Tongue (tissue), 1 donor: ENCODE measurements at regions not wholly inside any gene's neighbourhood (a gene's known extent, or its start where the extent isn't known, plus 50 kb on each side); places are given as distances from the start of the nearest gene placed in this dataset.

ENCODE experiments used
- DNase-seq: peaks from one replicate; pipeline ENCODE4 v3.0.0-alpha.2; 2015

- no peak for DNase-seq
Measured at GRCh38 chr12:113766131-113766878, 199.8 kb downstream of the RBM19 start.

- DNase-seq, result no peak
Measured at GRCh38 chr12:113764661-113765060, 201.5 kb downstream of the RBM19 start.

DNA sequence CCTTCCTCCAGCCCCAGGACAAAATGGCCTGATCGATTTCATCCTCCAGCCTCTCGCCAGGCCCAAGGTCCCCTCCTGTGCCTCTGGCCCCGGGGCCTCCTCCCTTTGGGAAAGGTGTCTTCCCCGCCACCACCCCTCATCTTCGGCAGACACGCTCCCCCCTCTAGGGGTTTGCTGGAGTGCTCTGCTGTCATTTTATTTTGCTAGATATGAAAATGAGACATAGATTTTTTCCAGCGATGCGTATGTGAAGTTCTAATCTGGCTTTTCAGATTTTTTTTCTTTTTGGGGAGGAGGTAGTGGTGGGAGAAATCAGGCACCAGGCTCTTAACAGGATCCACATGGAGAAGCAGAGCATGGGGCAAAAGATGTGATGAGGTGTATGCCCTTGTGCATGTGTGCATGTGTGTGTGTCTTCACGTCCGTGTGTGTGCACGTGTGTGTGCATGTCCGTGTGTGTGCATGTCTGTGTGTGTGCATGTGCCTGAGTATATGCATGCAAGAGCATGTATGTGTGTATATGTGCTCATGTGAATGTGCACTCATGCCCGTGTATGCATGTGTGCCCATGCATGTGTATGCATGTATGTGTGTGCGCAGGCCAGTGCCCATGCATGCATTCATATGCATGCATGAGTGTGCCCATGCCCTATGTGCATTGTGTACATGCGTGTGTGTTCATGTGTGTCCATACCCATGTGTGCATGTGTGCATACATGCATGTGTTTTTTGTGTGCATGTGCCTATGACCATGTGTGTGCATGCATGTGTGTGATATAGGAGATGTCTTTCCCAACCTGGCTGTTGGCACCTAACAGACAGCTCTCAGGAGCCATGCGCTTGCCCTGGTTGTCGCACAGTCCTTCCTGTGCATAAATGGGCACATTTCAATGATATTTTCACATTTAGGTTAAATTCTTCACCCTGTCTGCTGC lies 203.0 kb downstream of the RBM19 start:
- no peak for DNase-seq

- peak; percentile 13 for DNase-seq
Measured at GRCh38 chr12:113762155-113762881, 203.8 kb downstream of the RBM19 start.

GRCh38 chr12:113759135-113759534 lies 207.0 kb downstream of the RBM19 start:
- no peak for DNase-seq

DNA sequence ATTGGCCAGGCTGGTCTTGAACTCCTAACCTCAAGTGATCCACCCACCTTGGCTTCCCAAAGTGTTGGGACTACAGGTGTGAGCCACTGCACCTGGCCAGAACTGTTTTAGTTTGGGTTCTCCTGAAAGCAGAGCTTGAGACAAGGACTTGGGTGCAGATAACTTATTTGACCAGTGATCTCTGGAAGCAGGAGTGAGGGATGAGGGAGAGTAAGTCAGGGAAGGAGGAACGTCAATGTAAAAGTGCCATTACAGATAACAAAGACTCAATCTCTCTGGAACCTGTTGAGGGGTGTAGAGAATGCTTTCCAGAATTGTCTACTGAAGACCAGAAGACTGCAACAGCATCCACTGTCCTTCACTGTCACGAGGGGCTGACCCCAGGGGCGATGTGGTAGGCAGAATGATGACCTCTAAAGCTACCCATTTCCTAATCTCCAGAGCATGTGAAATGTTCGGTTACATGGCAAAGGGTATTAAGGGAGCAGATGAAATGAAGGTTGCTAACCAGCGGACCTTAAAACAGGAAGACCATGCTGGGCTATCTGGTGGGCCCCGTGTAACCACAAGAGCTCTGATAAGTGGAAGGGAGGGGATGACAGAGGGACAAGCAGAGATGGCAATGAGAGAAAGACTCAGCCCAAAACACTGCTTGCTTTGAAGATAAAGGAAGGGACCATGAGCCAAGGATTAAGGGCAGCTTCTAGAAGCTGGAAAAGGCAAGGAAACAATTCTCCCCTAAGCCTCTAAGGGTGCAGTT lies 207.8 kb downstream of the RBM19 start:
- DNase-seq, result no peak

DNA sequence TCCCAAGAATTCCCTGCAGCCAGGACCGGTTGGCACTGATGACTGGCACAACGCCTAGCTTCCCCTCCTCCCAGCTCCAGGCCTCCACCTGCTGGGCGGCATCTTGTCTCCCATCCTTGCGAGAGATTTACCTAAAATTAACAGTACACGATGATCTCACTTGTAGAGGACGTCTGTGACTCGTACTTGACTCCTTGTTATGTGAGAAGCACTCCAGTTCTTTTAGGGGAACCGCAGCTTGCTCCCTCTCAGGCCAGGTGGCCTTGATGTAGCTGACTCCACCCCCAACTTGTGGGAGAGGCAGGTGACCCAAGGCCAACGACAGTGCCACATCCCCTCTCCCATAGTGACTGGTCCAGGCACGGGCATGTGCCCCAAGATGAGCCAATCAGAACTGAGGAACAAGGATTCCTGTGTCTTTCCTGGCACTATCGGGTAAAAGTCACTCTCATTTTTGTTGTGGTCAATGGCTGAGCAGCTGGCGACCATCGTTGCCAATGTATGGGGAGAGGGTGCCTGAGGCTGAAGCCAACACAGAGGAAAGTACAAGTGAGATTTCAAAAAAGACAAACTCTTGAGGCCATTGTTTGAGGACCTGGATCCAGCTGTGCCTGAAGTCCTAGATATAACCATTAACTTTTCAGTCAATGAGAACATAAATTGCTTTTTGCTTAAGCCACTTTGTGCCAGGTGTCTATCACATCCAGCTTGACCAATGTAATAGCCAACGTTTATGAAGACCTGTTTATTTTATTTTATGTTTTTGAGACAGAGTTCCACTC lies 208.7 kb downstream of the RBM19 start:
- peak; percentile 18 for DNase-seq

DNA sequence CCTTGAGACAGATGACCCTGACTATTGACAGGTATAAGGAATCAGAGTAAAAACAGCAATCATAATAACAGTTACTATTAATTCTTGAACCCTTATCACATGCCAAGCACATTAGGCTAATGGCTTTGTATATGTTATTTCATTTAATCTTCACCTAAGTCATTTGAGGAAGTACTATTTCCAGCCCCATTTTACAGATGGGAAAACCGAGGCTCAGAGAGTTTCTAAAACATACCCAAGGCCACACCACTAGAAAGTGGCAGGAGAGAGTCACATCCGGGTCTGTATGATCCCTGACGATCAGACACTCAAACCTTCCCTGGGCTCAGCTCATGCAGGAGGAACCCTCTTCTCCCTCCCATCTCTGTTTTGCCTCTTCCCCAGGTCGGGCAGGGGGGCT lies 209.5 kb downstream of the RBM19 start:
- no peak for DNase-seq

DNA sequence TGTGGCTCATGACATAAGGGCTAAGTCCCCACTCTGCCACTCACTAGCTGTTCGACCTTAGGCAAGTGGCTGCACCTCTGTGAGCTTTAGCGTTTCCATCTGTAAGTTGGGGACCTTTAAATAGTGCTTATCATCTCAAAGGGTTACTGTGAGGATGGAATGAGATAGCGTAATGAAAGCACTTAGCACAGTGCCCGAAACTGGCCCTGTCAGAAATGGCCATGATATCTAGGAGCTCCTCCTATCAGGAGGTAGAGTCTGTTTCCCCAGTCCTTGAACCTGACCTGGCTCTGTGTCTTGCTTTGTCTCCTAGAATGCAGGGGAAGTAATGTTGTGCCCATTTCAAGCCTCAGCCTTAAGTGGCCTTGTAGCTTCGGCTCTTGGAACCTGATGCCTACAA lies 211.0 kb downstream of the RBM19 start:
- no peak for DNase-seq

DNA sequence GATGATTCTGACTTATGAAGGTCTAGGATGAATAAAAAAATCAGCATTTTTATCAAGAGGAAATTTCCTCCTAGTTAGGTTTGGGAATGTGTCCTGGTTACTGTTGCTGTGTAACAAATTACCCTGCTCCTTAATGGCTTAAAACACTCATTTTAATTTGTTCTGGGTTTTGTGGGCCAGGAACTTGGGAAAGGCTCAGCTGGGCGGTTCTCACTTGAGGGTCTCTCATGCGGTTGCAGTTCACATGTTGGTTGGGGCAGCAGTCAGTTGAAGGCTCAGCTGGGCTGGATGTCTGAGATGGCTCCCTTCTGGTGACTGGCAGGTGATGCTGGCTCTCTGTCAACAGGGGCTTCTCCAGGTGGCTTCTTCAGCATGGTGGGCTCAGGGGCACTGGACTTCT lies 214.6 kb downstream of the RBM19 start:
- no peak for DNase-seq

GRCh38 chr12:113749433-113749815 lies 216.7 kb downstream of the RBM19 start:
- DNase-seq, result no peak

DNA sequence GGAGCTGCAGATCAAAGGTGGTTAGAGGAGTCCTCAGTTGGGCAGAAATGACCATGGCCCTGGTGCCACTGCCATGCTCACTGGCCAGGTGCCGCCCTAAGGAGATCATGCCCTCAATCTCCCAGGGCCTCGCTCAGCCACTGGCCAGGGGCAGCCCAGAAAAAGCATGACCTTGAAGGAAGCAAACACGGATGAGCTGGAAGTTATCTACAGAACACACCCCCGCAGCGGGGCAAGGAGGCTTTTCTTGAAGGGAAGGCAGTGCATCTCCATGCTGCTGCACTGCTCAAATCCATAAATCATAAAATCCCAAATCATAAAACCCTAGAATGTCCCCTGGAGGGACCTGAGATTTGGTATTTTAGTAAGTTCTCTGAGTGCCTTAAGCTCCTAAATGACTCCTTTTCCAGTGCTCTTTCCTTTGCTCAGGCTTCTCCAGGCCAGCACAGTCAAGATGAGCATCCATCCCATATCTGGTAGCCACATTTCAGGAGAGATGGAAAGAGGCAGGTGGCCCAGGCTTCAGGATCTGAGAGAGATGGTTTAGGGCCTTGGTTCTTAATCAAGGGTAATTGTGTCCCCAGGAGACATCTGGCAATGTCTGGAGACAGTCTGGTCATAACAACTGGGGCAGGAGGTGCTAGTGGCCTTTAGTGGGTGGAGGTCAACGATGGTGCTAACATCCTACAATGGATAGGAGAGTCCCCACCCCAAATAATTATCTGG lies 217.3 kb downstream of the RBM19 start:
- DNase-seq, result no peak

- DNase-seq, result no peak
Measured at GRCh38 chr12:113747017-113747416, 219.1 kb downstream of the RBM19 start.

DNA sequence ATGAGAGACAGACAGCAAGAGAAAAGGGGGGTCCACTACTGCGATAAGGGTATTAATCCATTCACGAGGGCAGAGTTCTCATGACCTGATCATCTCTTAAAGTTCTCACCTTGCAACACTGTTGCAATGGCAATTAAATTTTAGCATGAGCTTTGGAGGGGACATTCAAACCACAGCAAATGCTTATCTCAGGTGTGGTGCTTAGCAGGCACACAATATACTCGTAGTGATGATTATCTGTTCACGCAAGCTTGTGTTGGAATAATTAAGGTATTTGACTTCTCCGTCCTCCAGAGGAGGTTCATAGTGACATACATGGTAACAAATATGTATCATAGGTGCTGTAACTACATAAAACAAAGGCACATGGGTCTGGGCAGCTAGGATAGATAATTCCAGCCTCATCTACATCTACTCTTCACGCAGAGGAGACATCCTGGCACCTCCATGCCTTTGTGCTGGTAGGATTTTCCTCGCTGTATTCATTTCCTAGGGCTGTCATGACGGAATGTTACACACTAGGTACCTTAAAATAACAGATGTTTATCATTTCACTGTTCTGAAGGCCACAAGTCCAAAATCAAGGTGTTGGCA lies 221.2 kb downstream of the RBM19 start:
- DNase-seq, result no peak

GRCh38 chr12:113742801-113743200 lies 223.3 kb downstream of the RBM19 start:
- DNase-seq, result no peak

DNA sequence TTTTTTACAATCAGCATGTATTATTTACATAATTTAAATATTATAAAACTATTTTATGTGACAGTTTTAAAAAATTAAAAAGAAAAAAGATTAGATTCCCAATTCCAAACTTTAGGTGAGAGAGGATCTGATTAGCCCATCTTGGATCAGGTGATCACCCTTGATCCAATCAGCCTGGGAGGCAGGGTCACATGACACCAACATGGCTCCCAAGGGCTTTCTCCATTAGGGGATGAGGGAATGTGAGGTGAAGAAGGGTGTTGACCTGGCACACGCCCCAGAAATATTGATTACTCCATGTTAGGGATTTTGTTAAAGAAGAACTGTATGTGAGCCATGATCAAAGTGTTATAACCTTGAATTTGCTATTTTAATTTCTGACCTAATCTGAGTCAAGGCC lies 225.4 kb downstream of the RBM19 start:
- DNase-seq, result no peak

GRCh38 chr12:113735131-113735530 lies 231.0 kb downstream of the RBM19 start:
- DNase-seq, result peak; percentile 5

DNA sequence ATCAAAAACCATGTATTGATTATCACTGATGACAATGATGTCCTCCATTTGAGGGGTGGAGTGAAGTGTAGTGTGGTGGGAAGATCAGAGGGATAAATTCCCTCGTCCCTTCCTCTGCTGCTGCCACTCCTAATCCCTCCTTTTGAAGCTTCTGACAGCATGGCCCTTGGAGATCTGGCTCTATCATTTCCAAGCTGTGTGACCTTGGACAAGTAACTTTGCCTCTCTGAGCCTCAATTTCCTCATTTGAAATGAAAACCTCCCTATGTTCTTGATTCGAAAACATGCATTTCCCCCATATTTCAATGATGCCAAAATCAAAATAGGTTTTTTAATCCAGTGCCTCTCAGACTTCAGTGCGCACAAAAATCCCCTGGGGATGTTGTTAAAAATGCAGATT lies 231.6 kb downstream of the RBM19 start:
- DNase-seq, result no peak

DNA sequence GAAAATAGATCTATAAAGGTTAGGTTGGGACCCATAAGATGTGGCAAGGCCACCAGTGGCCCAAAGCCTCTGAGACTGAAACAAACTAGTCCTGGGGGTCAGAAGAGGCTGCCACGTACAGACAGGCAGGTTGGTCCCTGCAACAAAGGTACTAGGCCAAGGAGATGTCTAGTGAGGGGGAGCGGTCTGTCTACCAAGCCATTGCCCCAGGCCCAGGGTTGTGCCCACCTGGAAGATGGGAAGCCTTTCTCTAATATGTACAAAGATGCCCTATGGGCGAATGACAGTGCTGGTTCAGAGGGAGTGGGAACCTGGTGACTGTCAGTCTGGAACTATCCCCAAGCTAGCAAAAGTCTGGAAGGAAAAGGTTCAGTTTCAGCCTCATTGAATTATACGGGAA lies 233.2 kb downstream of the RBM19 start:
- no peak for DNase-seq

- DNase-seq, result no peak
Measured at GRCh38 chr12:113727651-113728061, 238.5 kb downstream of the RBM19 start.
